ENCODE measurements at regions not wholly inside any gene's neighbourhood (a gene's known extent, or its start where the extent isn't known, plus 50 kb on each side); places are given as distances from the start of the nearest gene placed in this dataset.

- TF ChIP-seq EZH2 (IDR thresholded peaks at IDR 0.05): no peak
- TF ChIP-seq POLR2AphosphoS5 (IDR thresholded peaks at IDR 0.05; ENCODE audit: borderline replicate concordance, low read depth, low read length): no peak
These were observed 51.8 kb upstream of the DGKG start for GRCh38 chr3:186413615-186414415.

All from SK-N-MC (cell line).